ENCODE measurements at regions not wholly inside any gene's neighbourhood (a gene's known extent, or its start where the extent isn't known, plus 50 kb on each side); places are given as distances from the start of the nearest gene placed in this dataset.

- intact Hi-C loops (cut with micrococcal nuclease; ENCODE audit: unreplicated experiment) = no loop called here
- Histone ChIP-seq H3K79me2 (ENCODE audit: control insufficient read depth, insufficient read depth, low read length) (no peaks in the 10 kb centered on the region), H3K36me3 (ENCODE audit: control insufficient read depth in 2 of 2, insufficient read depth in 2 of 2, low read length in 1 of 2) (no peaks in the 10 kb centered on the region), H3K4me3 (no peak overlapping the region), H2AFZ (ENCODE audit: control insufficient read depth, low read depth, low read length) (no peak overlapping the region), H3K27ac (ENCODE audit: control insufficient read depth, insufficient read depth) (no peak overlapping the region), H3K9ac (ENCODE audit: control insufficient read depth, insufficient read depth, low read length) (no peak overlapping the region), H3K9me3 (replicated peaks; ENCODE audit: control insufficient read depth, insufficient read depth, low read length) (no peaks in the 10 kb centered on the region; the same call in 2 of the 3 replicates), H3K27me3 (replicated peaks in 1 of 2; ENCODE audit: control insufficient read depth in 2 of 2, insufficient read depth in 2 of 2, low read length in 1 of 2) (no peaks in the 10 kb centered on the region), H3K4me2 (ENCODE audit: control insufficient read depth, insufficient read depth) (no peak overlapping the region), H4K20me1 (ENCODE audit: control insufficient read depth, insufficient read depth) (no peaks in the 10 kb centered on the region), H3K4me1 (ENCODE audit: control insufficient read depth, insufficient read depth, low read length) (no peaks in the 10 kb centered on the region)
- no peak for TF ChIP-seq RBBP5 (conservative IDR thresholded peaks at IDR 0.05)
- no peak for TF ChIP-seq FOS (IDR thresholded peaks at IDR 0.05; ENCODE audit: borderline replicate concordance, extremely low read depth, insufficient read length)
- TF ChIP-seq PAX5 (IDR thresholded peaks at IDR 0.05; ENCODE audit: borderline replicate concordance, low read depth, low read length) = no peak
- TF ChIP-seq HCFC1 (IDR thresholded peaks at IDR 0.05; ENCODE audit: low read length) = no peak
- no peak for TF ChIP-seq NR2C1 (IDR thresholded peaks at IDR 0.05)
- TF ChIP-seq, protein P1, sequence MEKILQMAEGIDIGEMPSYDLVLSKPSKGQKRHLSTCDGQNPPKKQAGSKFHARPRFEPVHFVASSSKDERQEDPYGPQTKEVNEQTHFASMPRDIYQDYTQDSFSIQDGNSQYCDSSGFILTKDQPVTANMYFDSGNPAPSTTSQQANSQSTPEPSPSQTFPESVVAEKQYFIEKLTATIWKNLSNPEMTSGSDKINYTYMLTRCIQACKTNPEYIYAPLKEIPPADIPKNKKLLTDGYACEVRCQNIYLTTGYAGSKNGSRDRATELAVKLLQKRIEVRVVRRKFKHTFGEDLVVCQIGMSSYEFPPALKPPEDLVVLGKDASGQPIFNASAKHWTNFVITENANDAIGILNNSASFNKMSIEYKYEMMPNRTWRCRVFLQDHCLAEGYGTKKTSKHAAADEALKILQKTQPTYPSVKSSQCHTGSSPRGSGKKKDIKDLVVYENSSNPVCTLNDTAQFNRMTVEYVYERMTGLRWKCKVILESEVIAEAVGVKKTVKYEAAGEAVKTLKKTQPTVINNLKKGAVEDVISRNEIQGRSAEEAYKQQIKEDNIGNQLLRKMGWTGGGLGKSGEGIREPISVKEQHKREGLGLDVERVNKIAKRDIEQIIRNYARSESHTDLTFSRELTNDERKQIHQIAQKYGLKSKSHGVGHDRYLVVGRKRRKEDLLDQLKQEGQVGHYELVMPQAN (conservative IDR thresholded peaks at IDR 0.05) = no peak
- TF ChIP-seq SUZ12 (IDR thresholded peaks at IDR 0.05; ENCODE audit: unreplicated experiment) = no peak
- TF ChIP-seq RB1 (IDR thresholded peaks at IDR 0.05; ENCODE audit: borderline replicate concordance) = no peak
- no peak for TF ChIP-seq TCF12 (IDR thresholded peaks at IDR 0.05; ENCODE audit: low read depth, low read length)
- TF ChIP-seq RFX5 (IDR thresholded peaks at IDR 0.05; ENCODE audit: low read depth, low read length) = no peak
- no peak for TF ChIP-seq POLR2AphosphoS2 (IDR thresholded peaks at IDR 0.05; ENCODE audit: low read depth, low read length)
- no peak for TF ChIP-seq SREBF1 (IDR thresholded peaks at IDR 0.05; ENCODE audit: low read length)
- TF ChIP-seq PBX3 (IDR thresholded peaks at IDR 0.05; ENCODE audit: insufficient replicate concordance, low read depth, low read length) = no peak
- no peak for TF ChIP-seq ZZZ3 (IDR thresholded peaks at IDR 0.05; ENCODE audit: control insufficient read depth, insufficient read length, low read depth)
- TF ChIP-seq IKZF2 (IDR thresholded peaks at IDR 0.05) = no peak
- no peak for TF ChIP-seq ZNF217 (IDR thresholded peaks at IDR 0.05)
- no peak for TF ChIP-seq ZNF24 (IDR thresholded peaks at IDR 0.05)
- ATAC-seq = no peak
- CTCF ChIA-PET = no interaction called here
- RAD21 ChIA-PET (ENCODE audit: unreplicated experiment) = no interaction called here
- BruUV-seq (replicated peaks) = no TSS peak
- in situ Hi-C loops (cut with MboI) = no loop called here
- POLR2A ChIA-PET = no interaction called here
- no peak for DNase-seq (ENCODE audit: low read depth, low spot score)
- SMC1A ChIA-PET (ENCODE audit: uncharacterized antibody, unreplicated experiment) = interaction anchor here (1.0 kb wide), 1 partner anchor 12 kb away, joined by 3 read pairs; no protein-coding TSS in a partner anchor
- FAIRE-seq = no peak
Measured at GRCh38 chr5:67347821-67348220, 151.2 kb upstream of the CD180 start.
